BJ (cell line): ENCODE measurements at regions not wholly inside any gene's neighbourhood (a gene's known extent, or its start where the extent isn't known, plus 50 kb on each side); places are given as distances from the start of the nearest gene placed in this dataset.
A peak's percentile ranks its signal among the peaks of the same experiment; 100 is the strongest.

Experiments used
- CTCF ChIA-PET: fragments of 350-600 bp; formaldehyde crosslinking; extraction: SDS; loops from one replicate; lab custom pipeline; 2021; ENCODE audit warnings: antibody characterized with exemption, inconsistent platforms; lab: Yijun Ruan, JAX
- POLR2A ChIA-PET: fragments of 300-600 bp; sonication (Branson Sonifier 250); formaldehyde crosslinking; extraction: SDS; loops from one replicate; lab custom pipeline; 2021; ENCODE audit warnings: antibody characterized with exemption; lab: Charles Lee
- DNase-seq: peaks from one replicate; pipeline ENCODE4 v3.0.0-alpha.2; 2011; ENCODE audit warnings: low read depth
- H3K27me3 ChIP-seq: 2 replicates; pipeline ENCODE4 v1.6.0; 2011; ENCODE audit warnings: low read length; ENCODE audit not compliant: control insufficient read depth, insufficient read depth
- H3K36me3 ChIP-seq: 2 replicates; pipeline ENCODE4 v1.5.1; 2011; ENCODE audit warnings: low read length; ENCODE audit not compliant: control insufficient read depth, insufficient read depth
- H3K4me3 ChIP-seq: 2 replicates; pipeline ENCODE4 v1.5.1; 2011; ENCODE audit warnings: low read depth, mild to moderate bottlenecking, control low read depth, low read length
- CTCF ChIP-seq: IDR thresholded peaks from 2 replicates; pipeline ENCODE4 v1.5.1; 2011; ENCODE audit warnings: low read depth, mild to moderate bottlenecking, control low read depth, inconsistent platforms, low read length, moderate library complexity; ENCODE audit not compliant: insufficient read depth

DNA sequence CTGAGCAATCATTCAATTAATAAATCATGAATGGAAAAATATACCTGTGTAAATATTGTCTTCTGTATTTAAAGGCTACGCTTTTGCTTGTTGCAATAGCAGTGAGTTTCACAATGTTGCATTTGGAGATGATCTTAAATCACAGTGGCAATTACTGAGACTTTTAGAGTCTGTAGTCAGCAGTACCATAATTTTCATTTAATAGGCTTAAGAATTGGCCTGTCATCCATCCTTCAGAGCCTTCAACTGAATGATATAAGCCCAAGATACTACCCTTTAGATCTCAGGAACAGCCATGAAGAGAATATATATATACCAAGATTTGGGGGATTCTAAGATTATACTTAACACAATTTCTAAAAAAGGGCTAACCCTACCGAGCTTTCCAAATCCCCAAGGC is 458.1 kb downstream of the GBE1 start:
- POLR2A ChIA-PET: no interaction called here
- Histone ChIP-seq H3K4me3 (no peak overlapping the region), H3K36me3 (no peaks in the 10 kb centered on the region), H3K27me3 (no peaks in the 10 kb centered on the region)
- no peak for TF ChIP-seq CTCF
- DNase-seq: no peak
- CTCF ChIA-PET: interaction anchor here (1.3 to 3.8 kb wide), 7 partner anchors 11 to 116 kb away, joined by 3 to 21 read pairs (median 3); no protein-coding TSS in a partner anchor

DNA sequence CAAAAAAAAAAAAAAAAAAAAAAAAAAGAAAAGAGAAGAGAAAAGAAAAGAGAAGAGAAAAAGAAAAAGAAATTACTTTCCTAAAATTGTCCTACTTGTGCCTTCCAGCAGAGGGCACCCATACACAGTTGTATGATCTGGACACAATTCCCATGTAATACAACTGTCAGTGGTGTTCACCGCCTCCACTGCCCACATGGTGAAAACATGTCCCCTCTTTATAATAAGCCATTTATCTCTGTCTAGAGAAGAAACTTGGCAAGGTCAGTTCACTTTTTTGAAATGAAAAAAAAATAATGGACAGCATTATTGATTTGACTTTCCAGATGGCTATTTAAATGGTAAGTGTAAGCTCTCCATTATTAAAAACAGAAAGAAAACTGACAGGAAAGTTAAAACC is 459.4 kb downstream of the GBE1 start:
- ChIA-PET POLR2A (interaction anchor here (0.6 to 0.7 kb wide), 2 partner anchors 114 to 189 kb away, joined by 3 read pairs; no protein-coding TSS in a partner anchor), CTCF (interaction anchor here (0.6 to 3.8 kb wide), 18 partner anchors 9 to 1827 kb away, joined by 3 to 21 read pairs (median 4); no protein-coding TSS in a partner anchor)
- H3K4me3 ChIP-seq: no peak overlapping the region

GRCh38 chr3:81301230-81301629 is 460.2 kb downstream of the GBE1 start:
- no peak for TF ChIP-seq CTCF
- CTCF ChIA-PET: interaction anchor here (1.1 to 3.8 kb wide), 8 partner anchors 13 to 200 kb away, joined by 3 to 21 read pairs (median 6); no protein-coding TSS in a partner anchor
- POLR2A ChIA-PET: no interaction called here
- Histone ChIP-seq H3K36me3 (no peaks in the 10 kb centered on the region), H3K27me3 (no peaks in the 10 kb centered on the region), H3K4me3 (no peak overlapping the region)
- no peak for DNase-seq

More for the DNA sequence above, 459.4 kb downstream of the GBE1 start:
- no peak for DNase-seq
- H3K27me3 ChIP-seq: no peaks in the 10 kb centered on the region
- no peaks in the 10 kb centered on the region for H3K36me3 ChIP-seq
- TF ChIP-seq CTCF: peak; percentile 69

GRCh38 chr3:81300324-81300927 is 461.0 kb downstream of the GBE1 start:
- Histone ChIP-seq H3K4me3 (no peak overlapping the region), H3K36me3 (no peaks in the 10 kb centered on the region), H3K27me3 (no peaks in the 10 kb centered on the region)
- ChIA-PET POLR2A (no interaction called here), CTCF (interaction anchor here (1.4 to 2.3 kb wide), 2 partner anchors 38 to 201 kb away, joined by 3 to 10 read pairs; no protein-coding TSS in a partner anchor)
- DNase-seq: no peak
- TF ChIP-seq CTCF: no peak

DNA sequence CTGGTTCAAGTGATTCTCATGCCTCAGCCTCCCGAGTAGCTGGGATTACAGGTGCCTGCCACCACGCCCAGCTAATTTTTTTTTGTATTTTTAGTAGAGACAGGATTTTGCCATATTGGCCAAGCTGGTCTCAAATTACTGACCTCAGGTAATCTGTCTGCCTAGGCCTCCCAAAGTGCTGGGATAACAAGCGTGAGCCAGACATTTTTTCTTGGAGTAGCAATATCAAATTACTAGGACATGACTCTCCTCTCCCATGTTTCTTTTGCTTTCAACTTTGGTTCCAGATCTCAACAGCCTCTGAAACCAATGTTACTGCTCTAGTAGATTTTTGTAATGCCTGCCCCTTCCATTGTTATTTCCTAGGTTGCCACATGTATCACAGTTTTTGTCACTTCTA is 462.0 kb downstream of the GBE1 start:
- no peak for DNase-seq
- CTCF ChIA-PET: no interaction called here

More for the DNA sequence above, 462.0 kb downstream of the GBE1 start:
- POLR2A ChIA-PET: no interaction called here
- Histone ChIP-seq H3K36me3 (no peaks in the 10 kb centered on the region), H3K4me3 (no peak overlapping the region), H3K27me3 (no peaks in the 10 kb centered on the region)
- no peak for TF ChIP-seq CTCF
